NB4 (cell line): ENCODE measurements at regions not wholly inside any gene's neighbourhood (a gene's known extent, or its start where the extent isn't known, plus 50 kb on each side); places are given as distances from the start of the nearest gene placed in this dataset.

ENCODE experiments used
- CTCF ChIP-seq: IDR thresholded peaks from one replicate; pipeline ENCODE4 v1.5.1; 2012; ENCODE audit warnings: low read depth, low read length
- POLR2A ChIP-seq: IDR thresholded peaks from 2 replicates; pipeline ENCODE4 v1.6.1; 2011; ENCODE audit warnings: mild to moderate bottlenecking; ENCODE audit not compliant: insufficient read length; ENCODE audit errors: extremely low read depth
- TF ChIP-seq, protein P1 (sequence below): IDR thresholded peaks from 2 replicates; pipeline ENCODE4 v1.6.1; 2011; ENCODE audit warnings: low read depth, low read length

DNA sequence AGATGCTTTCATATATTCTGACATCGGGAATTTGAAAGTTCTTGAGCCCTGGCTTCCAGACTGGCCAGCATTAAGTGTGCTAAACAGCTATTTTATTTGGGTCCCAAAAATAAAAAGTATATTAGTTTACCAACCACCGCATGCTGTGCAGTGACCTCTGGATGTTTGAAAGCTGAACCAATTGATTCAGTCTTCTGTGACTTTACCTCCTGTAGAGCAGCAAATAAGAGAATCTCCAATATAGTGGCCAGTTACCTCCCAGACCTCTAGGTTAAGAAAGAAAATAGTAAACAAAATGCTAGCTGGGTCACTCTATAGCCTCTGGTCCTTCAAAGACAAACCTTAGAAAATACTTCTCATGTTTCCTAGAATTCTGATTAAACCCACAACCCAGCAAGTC, 424.6 kb upstream of the NFE2L3 start:
- TF ChIP-seq CTCF, result no peak
- TF ChIP-seq, protein P1, sequence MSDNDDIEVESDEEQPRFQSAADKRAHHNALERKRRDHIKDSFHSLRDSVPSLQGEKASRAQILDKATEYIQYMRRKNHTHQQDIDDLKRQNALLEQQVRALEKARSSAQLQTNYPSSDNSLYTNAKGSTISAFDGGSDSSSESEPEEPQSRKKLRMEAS, result no peak
- TF ChIP-seq POLR2A, result no peak
